ENCODE measurements at regions not wholly inside any gene's neighbourhood (a gene's known extent, or its start where the extent isn't known, plus 50 kb on each side); places are given as distances from the start of the nearest gene placed in this dataset.

GRCh38 chr6:3919849-3920248 is 70.7 kb downstream of the FAM50B start:
- H3K9ac ChIP-seq (ENCODE audit: low read length): no peak overlapping the region
- H3K27me3 Mint-ChIP-seq: peaks cover 13% of the 10 kb centered on the region
- TF ChIP-seq CTCF (IDR thresholded peaks at IDR 0.05) (no peak), EZH2 (IDR thresholded peaks at IDR 0.05; ENCODE audit: borderline replicate concordance, insufficient read depth, low read depth, low read length, poor library complexity, severe bottlenecking) (no peak)
- H4K20me1 ChIP-seq (ENCODE audit: control insufficient read depth, insufficient read depth, low read length, poor library complexity, severe bottlenecking): no peaks in the 10 kb centered on the region
- no peak overlapping the region for H3K27ac Mint-ChIP-seq
- no peaks in the 10 kb centered on the region for H3K79me2 ChIP-seq (ENCODE audit: control insufficient read depth, insufficient read depth, low read length)
- H3K4me3 Mint-ChIP-seq: no peak overlapping the region
- ATAC-seq (ENCODE audit: low read depth) (no peak), DNase-seq (no peak)
- H3K9me3 Mint-ChIP-seq (ENCODE audit: insufficient read depth): no peaks in the 10 kb centered on the region
- H3K4me1 ChIP-seq (ENCODE audit: control insufficient read depth in 2 of 2, insufficient read depth in 2 of 2, low read length in 2 of 2): no peaks in the 10 kb centered on the region
- intact Hi-C loops (cut with micrococcal nuclease): no loop called here
- no peaks in the 10 kb centered on the region for H3K9me3 ChIP-seq (ENCODE audit: control extremely low read depth in 1 of 3, control insufficient read depth in 2 of 3, insufficient read depth in 1 of 3, low read length in 2 of 3)
- no peak overlapping the region for H3K4me3 ChIP-seq (ENCODE audit: control extremely low read depth in 1 of 5, extremely low read depth in 1 of 5, insufficient read depth in 1 of 5, low read depth in 2 of 5, low read length in 4 of 5)
- peaks cover 0 to 5% (median 0%) of the 10 kb centered on the region in 4 experiments for H3K27me3 ChIP-seq (replicated peaks in 1 of 4; ENCODE audit: control extremely low read depth in 1 of 4, control insufficient read depth in 3 of 4, insufficient read depth in 4 of 4, low read length in 3 of 4)
- no peak overlapping the region for H2AFZ ChIP-seq (ENCODE audit: insufficient read depth, low read depth, low read length, poor library complexity, severe bottlenecking)
- no peak overlapping the region for H3K27ac ChIP-seq (ENCODE audit: low read length in 2 of 2)
- H3K4me1 Mint-ChIP-seq: no peaks in the 10 kb centered on the region
- ChIA-PET CTCF (no interaction called here), POLR2A (no interaction called here)
- 83% methylated on average over 3 of the region's 8 CpGs for WGBS (ENCODE audit: insufficient coverage)
- no peak overlapping the region for H3K4me2 ChIP-seq (replicated peaks; ENCODE audit: low read depth, low read length, poor library complexity, severe bottlenecking)
- no peaks in the 10 kb centered on the region for H3K36me3 ChIP-seq (replicated peaks in 1 of 2; ENCODE audit: control extremely low read depth in 1 of 2, control insufficient read depth in 1 of 2, extremely low read depth in 1 of 2, insufficient read depth in 2 of 2, low read length in 1 of 2)

GRCh38 chr6:3920321-3920720 is 71.1 kb downstream of the FAM50B start:
- no peak overlapping the region for H3K27ac Mint-ChIP-seq
- Histone ChIP-seq H4K20me1 (ENCODE audit: control insufficient read depth, insufficient read depth, low read length, poor library complexity, severe bottlenecking) (no peaks in the 10 kb centered on the region), H3K9me3 (ENCODE audit: control extremely low read depth in 1 of 3, control insufficient read depth in 2 of 3, insufficient read depth in 1 of 3, low read length in 2 of 3) (no peaks in the 10 kb centered on the region), H3K36me3 (replicated peaks in 1 of 2; ENCODE audit: control extremely low read depth in 1 of 2, control insufficient read depth in 1 of 2, extremely low read depth in 1 of 2, insufficient read depth in 2 of 2, low read length in 1 of 2) (no peaks in the 10 kb centered on the region), H2AFZ (ENCODE audit: insufficient read depth, low read depth, low read length, poor library complexity, severe bottlenecking) (no peak overlapping the region), H3K27me3 (replicated peaks in 1 of 4; ENCODE audit: control extremely low read depth in 1 of 4, control insufficient read depth in 3 of 4, insufficient read depth in 4 of 4, low read length in 3 of 4) (peaks cover 0 to 3% (median 0%) of the 10 kb centered on the region in 4 experiments), H3K27ac (ENCODE audit: low read length in 2 of 2) (no peak overlapping the region), H3K79me2 (ENCODE audit: control insufficient read depth, insufficient read depth, low read length) (no peaks in the 10 kb centered on the region), H3K4me3 (ENCODE audit: control extremely low read depth in 1 of 5, extremely low read depth in 1 of 5, insufficient read depth in 1 of 5, low read depth in 2 of 5, low read length in 4 of 5) (no peak overlapping the region), H3K4me2 (replicated peaks; ENCODE audit: low read depth, low read length, poor library complexity, severe bottlenecking) (no peak overlapping the region), H3K4me1 (ENCODE audit: control insufficient read depth in 2 of 2, insufficient read depth in 2 of 2, low read length in 2 of 2) (no peaks in the 10 kb centered on the region), H3K9ac (ENCODE audit: low read length) (no peak overlapping the region)
- no peak for ATAC-seq (ENCODE audit: low read depth)
- no peaks in the 10 kb centered on the region for H3K9me3 Mint-ChIP-seq (ENCODE audit: insufficient read depth)
- H3K4me3 Mint-ChIP-seq: no peak overlapping the region
- POLR2A ChIA-PET: no interaction called here
- no peak for DNase-seq
- peaks cover 16% of the 10 kb centered on the region for H3K27me3 Mint-ChIP-seq
- no peaks in the 10 kb centered on the region for H3K4me1 Mint-ChIP-seq
- intact Hi-C loops (cut with micrococcal nuclease): no loop called here
- CTCF ChIA-PET: no interaction called here
- WGBS (ENCODE audit: insufficient coverage): 92% methylated on average over 5 of the region's 6 CpGs
- TF ChIP-seq EZH2 (IDR thresholded peaks at IDR 0.05; ENCODE audit: borderline replicate concordance, insufficient read depth, low read depth, low read length, poor library complexity, severe bottlenecking): no peak
- no peak for TF ChIP-seq CTCF (IDR thresholded peaks at IDR 0.05)

All from B cell (primary cell).